HG03432 (cell line): ENCODE measurements at regions not wholly inside any gene's neighbourhood (a gene's known extent, or its start where the extent isn't known, plus 50 kb on each side); places are given as distances from the start of the nearest gene placed in this dataset.

Experiments used
- ATAC-seq: cut with Tn5 transposase; IDR thresholded peaks from one replicate; pipeline ENCODE4 v1.9.1; 2021; ENCODE audit warnings: mild to moderate bottlenecking, moderate library complexity; ENCODE audit not compliant: unreplicated experiment

GRCh38 chr5:67720162-67720772 is 495.3 kb upstream of the PIK3R1 start:
- no peak for ATAC-seq

DNA sequence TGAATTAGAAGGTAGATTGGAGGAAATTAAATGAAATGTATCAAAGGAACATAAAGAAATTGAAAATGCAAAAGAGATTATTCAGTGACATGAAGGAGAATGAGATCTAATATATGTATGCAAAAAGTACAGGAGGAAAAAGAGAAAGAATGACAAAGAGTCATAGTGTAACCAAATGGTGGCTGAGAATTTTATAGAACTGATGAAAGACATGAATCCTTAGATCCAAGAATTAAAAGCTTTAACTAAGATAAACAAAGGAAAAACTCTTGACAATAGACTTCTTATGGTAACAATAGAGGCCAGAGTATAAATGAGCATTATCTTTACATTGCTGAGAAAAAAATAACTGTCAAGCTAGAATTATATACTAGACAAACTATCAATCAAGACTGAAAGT is 505.4 kb upstream of the CD180 start:
- ATAC-seq, result no peak

DNA sequence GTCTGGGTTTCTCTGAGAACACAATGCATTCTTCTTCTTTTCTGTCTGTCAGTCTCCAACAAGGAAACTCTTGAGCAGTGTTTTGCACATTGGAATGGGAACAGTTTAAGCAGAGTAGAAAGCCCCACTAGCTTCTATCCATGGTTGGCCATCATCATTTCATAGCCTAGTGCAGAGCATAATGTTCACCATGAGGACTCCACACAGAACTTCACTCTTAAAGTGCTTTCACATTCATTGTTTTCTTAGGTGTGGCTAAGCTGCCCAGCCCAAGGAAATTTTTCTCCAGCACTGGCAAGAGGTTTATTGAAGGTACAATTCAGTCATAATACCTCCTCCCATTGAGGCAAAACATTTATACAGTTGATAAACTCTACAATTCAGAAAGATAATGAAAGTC is 503.0 kb upstream of the CD180 start:
- ATAC-seq, result no peak

DNA sequence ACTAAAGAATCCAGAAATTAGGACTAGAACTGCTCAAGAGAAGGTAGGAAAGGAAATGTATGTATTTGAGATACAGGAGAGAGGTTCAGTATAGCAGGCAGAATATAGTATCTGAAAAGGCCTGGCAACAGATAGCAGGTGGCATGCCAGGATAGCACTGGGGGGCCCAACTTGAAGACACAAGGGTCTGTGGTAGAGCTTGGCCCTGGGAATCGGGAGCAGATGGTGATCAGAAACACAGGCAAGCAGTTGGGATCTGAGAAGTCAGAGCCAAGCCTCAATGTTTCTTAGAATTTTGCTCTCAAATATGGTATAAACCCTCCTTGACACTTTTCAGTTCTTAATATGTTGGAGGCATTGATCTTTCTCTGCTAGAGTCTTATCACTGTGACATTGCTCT is 499.8 kb upstream of the CD180 start:
- no peak for ATAC-seq

- no peak for ATAC-seq
These were observed 498.8 kb upstream of the CD180 start for GRCh38 chr5:67695369-67695768.

GRCh38 chr5:67694810-67695191 is 498.2 kb upstream of the CD180 start:
- ATAC-seq, result no peak

DNA sequence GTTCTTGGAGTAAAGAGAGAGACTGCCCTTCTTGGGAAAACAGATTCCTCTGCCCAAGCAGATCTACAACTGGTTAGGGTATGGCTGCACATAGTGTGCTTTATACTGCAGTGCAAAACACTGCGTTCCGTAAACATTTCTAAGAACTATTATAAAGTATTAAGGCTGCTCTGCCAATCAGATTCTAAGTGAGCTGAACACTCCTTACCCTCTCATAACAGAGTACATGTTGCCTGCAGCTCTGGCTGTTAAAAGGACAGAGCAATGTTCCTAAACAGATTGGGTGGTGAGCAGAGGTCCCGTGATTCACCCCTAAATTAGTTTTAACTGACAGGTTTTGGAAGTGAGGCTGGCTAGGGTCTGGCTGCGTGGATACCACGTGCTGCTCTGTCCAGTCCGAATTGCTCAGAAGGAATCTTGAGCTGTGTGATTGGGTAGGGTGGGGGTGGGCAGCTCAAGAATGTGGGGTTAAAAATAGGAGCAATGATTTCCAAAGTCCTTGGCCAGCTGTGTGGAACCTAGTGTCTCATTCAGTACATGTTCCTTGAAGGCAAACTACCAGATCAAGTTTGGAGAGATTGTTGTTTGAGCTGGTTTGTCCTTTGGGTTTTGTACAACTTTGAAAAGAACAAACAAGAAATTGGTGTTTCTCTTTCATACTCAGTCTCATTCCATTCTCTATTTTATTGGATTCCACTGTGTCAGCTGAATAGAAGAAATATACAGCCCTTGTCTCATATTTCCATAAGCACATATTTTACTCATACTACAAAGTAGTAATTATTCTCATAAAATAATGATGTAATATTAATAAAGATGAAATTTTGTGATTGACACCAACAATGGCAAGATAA is 497.6 kb upstream of the CD180 start:
- ATAC-seq, result no peak

DNA sequence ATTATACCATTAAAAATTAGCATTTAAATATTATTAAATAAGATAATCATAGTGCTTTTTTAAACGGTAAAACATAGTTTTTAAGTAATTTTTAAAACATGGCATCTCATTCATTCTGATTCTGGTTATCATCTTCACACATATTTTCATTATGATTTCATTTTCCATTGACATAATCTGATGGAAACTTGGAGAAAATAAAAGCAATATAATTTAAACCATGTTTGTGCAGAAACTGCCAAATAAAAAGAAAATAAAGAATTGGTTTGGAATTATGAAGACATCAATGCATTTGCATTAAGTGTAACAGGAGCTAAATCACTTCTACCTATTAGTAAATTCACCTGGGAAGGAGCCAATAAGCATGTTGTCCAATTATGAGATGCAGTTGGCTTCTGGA is 490.1 kb upstream of the CD180 start:
- ATAC-seq, result no peak

GRCh38 chr5:67681703-67682102 is 485.1 kb upstream of the CD180 start:
- ATAC-seq, result no peak

DNA sequence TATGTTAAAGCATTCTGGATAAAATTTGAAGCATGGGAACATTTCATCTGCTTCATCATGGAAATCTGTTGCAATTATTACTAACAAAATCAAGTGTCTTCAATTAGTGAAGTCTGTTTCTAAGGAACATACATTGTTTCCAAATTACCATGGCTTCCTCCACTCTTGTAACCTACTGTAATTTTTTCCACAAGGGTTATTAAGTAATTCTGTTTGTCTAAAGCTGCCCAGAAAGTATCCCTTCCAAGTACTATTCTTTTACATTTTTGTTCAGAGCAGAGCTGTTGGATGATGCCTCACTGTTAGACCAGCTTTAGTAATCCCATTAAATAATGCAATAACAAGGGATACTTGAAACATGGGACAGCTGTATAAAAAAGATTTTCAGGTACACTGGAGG is 483.5 kb upstream of the CD180 start:
- no peak for ATAC-seq

DNA sequence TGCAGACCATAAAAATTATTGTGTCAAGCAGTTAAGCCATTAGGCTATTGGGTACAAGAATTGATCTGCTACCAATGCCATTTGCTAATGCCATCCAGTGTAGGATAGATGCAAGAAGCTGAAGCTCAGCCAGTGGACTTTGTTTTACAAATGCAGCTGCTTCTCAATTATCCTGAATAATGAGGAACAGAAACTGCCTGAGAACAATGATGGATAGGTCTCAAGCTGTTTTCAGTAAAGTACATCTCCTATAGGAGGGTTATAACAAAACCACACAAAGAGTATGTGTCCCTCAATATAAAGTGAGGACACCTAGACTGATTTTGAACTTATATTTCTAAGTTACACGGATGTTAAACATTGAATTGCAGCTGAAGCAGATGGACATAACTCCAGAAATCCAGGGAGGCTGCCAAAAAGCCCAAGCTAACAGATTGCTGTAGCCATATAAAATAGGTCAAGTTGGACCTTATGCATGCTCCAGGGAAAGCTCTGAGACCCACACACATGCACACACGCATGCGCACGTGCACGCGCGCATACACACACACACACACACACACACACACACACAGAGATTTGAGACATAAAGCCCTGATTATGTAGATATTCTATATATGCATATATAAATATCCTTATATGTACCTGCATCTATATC is 482.7 kb upstream of the CD180 start:
- ATAC-seq, result no peak

- no peak for ATAC-seq
These were observed 482.0 kb upstream of the CD180 start for GRCh38 chr5:67678594-67678993.

DNA sequence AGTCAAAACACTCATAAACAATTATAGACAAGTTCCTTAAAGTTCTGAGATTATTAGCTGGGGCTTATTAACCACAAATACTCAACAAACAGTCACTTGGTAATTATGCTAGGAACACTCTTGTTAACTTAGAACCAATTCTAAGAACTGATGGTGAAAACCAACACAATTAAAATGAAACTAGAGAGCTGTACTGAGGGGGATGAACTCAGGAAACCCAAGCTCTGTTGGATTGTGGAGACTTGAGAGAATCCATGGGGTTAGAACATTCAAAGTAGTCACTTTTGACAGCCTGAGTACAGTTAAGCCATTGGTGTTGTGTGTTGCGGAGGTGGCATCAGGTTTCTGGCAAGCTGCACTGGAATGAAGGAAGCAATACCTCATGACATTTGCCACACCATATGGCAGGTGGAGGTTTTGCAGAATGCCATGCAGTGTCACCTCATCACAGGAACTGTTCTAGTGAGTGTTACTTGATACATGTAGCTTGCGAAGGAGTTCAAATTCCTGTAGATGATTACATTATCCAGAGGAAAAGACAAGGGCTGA is 480.9 kb upstream of the CD180 start:
- ATAC-seq, result no peak

GRCh38 chr5:67676863-67677262 is 480.3 kb upstream of the CD180 start:
- no peak for ATAC-seq

DNA sequence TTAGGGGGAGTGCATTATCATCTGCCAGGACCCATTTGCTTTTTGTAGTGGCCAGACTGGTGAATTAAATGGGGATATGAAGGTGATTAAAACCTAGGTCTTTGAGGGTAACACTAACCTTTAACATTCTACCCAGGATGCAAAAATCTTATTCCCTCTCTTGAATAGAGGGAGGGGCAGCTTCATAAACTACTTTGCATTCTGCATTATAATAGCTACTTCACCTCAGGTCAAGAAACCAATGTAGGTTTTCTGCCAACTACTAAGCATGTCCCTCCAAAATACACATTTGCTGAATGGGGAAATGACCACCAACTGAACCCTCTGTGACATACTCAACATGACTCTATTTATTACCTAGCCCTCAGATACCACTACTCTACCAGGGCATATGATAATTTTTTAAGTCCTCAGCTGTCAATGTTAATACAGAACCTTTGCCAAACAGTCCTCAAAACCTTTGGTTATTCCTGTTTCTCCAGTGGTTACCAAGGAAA is 477.6 kb upstream of the CD180 start:
- ATAC-seq, result no peak

- no peak for ATAC-seq
These were observed 477.0 kb upstream of the CD180 start for GRCh38 chr5:67673618-67674017.

DNA sequence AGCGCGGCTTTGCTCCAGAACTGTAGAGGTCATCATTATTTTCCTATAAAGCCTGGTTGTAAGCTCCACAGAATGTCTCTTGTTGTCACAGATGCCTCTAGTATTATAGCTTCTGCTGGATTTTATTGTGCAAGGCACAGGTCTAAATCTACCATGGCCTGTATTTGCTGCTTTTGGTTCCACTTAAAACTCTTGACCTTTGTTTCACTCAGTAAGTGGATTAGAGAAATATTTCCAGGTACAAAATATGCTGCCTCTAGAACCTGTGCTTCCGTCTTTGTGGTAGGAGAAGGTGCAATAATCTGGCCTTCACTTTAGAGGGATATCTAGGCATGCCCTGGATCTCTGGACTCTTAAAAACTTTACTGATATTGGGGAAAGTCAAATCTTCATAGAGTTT is 476.6 kb upstream of the CD180 start:
- ATAC-seq, result no peak

- no peak for ATAC-seq
These were observed 476.0 kb upstream of the CD180 start for GRCh38 chr5:67672636-67673035.

GRCh38 chr5:67669916-67670315 is 473.3 kb upstream of the CD180 start:
- no peak for ATAC-seq

DNA sequence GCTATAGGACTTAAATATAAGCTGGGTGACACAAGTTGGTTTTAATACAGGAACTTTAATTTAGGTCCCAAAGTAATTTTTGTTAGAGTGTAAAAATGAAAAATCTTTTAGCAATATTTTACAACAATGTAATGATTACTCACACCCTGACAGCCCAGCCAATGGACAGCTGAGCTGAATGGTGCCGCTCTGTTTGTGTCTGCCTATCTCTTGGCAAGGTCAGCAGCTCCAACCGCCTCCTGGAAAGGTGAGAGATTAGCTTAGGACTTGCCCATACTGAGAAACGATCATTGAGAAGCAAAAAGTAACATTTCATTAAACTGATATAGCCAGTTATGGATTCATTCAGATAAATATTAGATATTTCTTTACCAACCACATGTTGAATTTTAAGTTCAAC is 463.6 kb upstream of the CD180 start:
- ATAC-seq, result no peak

- ATAC-seq, result no peak
These were observed 462.7 kb upstream of the CD180 start for GRCh38 chr5:67659288-67659687.

GRCh38 chr5:67657055-67657454 is 460.5 kb upstream of the CD180 start:
- no peak for ATAC-seq
